ENCODE measurements at regions not wholly inside any gene's neighbourhood (a gene's known extent, or its start where the extent isn't known, plus 50 kb on each side); places are given as distances from the start of the nearest gene placed in this dataset.

DNA sequence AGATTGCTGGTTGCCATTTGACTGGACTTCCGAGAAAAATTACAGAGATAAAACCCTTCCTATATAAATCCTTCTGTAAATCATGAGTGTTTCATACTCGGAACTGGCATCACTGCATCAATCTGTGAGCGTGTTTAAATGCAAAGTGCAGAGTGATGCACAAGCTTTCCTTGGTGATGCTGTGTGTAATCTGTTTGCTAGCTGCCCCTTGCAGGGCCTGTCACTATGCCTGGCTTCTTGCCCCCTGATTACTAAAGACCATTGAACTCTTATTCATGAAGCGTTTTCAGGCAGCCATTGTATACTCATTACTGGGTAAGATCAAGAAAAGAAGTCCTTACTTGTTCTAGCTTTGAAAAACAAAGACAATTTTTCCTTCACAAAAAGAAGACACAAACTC is 266.9 kb upstream of the FANCL start:
- no peak overlapping the region for H3K4me3 ChIP-seq (ENCODE audit: low read depth, low read length)
- TF ChIP-seq, protein P1, sequence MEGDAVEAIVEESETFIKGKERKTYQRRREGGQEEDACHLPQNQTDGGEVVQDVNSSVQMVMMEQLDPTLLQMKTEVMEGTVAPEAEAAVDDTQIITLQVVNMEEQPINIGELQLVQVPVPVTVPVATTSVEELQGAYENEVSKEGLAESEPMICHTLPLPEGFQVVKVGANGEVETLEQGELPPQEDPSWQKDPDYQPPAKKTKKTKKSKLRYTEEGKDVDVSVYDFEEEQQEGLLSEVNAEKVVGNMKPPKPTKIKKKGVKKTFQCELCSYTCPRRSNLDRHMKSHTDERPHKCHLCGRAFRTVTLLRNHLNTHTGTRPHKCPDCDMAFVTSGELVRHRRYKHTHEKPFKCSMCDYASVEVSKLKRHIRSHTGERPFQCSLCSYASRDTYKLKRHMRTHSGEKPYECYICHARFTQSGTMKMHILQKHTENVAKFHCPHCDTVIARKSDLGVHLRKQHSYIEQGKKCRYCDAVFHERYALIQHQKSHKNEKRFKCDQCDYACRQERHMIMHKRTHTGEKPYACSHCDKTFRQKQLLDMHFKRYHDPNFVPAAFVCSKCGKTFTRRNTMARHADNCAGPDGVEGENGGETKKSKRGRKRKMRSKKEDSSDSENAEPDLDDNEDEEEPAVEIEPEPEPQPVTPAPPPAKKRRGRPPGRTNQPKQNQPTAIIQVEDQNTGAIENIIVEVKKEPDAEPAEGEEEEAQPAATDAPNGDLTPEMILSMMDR (IDR thresholded peaks at IDR 0.05; ENCODE audit: low read depth, low read length) = no peak

DNA sequence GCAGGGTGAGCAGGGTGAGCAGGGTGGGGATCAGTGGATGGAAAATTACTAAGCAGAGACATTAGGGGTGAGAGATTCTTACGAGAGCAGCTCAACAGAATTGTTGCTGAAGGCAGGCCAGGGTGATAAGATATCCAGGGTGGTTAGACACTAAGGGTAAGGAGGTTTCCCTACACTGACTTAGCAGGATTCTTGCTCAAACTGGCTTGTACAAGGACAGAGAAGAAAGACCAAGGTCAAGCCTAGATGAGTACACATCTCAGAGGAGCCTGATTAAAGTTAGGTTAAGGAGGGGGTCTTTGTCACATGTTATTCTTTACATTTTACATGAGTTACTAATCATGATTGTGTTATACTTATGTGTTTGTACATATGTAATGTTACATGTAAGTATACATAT is 262.8 kb upstream of the FANCL start:
- TF ChIP-seq, protein P1 (IDR thresholded peaks at IDR 0.05; ENCODE audit: low read depth, low read length) = no peak
- H3K4me1 ChIP-seq = no peaks in the 10 kb centered on the region
- no peak overlapping the region for H3K4me3 ChIP-seq (ENCODE audit: low read depth, low read length)
- no peak for DNase-seq
- no peaks in the 10 kb centered on the region for H3K36me3 ChIP-seq
- no peaks in the 10 kb centered on the region for H3K9me3 ChIP-seq
- H3K27me3 ChIP-seq = no peaks in the 10 kb centered on the region

More for the DNA sequence above, 266.9 kb upstream of the FANCL start:
- no peaks in the 10 kb centered on the region for H3K27me3 ChIP-seq
- no peaks in the 10 kb centered on the region for H3K9me3 ChIP-seq
- H3K4me1 ChIP-seq = no peaks in the 10 kb centered on the region
- no peak for DNase-seq
- H3K36me3 ChIP-seq = no peaks in the 10 kb centered on the region

DNA sequence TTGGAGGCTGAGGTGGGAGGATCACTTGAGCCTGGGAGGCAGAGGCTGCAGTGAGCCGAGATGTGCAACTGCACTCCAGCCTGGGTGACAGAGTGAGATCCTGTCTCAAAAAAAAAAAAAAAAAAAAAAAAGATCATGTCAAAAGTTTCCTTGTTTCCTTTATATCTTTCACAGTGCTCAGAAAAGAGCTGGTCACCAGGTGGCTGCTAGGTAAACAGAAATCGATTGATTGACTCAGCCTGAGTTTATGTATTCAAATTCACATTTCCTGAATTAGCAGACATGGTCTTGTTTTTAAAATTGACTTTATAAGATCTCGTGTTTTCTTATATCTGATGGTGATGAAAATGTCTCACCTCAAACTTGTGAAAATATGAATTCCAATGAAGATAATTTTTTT is 261.8 kb upstream of the FANCL start:
- no peaks in the 10 kb centered on the region for H3K27me3 ChIP-seq
- TF ChIP-seq, protein P1 (IDR thresholded peaks at IDR 0.05; ENCODE audit: low read depth, low read length) = no peak
- DNase-seq = no peak
- no peaks in the 10 kb centered on the region for H3K4me1 ChIP-seq
- H3K4me3 ChIP-seq (ENCODE audit: low read depth, low read length) = no peak overlapping the region
- no peaks in the 10 kb centered on the region for H3K36me3 ChIP-seq
- no peaks in the 10 kb centered on the region for H3K9me3 ChIP-seq

DNA sequence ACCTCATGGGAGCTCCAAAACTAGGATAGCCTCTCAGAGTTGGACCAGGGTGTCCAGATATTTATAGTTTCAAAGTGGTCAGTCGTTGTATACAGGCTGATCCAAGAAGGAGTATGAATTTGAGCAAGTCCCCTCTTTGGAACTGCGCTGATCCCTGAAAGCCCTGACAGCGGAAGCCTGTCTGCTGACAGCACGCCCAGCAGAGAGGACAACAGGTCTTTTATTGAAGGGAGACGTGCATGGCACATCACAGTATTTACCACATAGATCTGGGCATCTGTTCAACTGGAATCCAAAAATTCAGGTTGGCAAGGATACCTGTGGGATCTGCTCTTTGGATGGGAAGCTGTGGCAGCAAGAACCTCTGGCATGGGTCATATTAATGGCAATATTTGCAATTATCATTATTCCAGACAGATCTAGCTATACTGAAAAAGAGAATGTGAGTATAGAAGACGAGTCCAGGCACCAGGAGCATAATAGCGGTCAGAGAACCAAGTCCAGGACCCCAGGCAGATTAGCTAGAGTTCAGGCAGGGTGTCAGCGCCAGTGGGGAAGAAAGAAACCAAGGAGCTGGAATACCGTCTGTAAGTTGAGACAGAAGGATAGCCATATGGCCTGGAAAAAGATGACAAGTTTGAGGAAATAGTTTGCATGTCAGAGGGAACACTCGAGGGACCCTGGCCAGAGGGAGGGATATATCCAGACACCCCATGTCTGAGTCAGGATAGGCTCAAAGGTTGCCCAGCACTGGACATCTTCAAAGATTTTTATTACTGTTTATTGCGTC is 260.4 kb upstream of the FANCL start:
- Histone ChIP-seq H3K27me3 (no peaks in the 10 kb centered on the region), H3K4me1 (no peaks in the 10 kb centered on the region), H3K9me3 (no peaks in the 10 kb centered on the region), H3K4me3 (ENCODE audit: low read depth, low read length) (no peak overlapping the region), H3K36me3 (no peaks in the 10 kb centered on the region)
- no peak for DNase-seq
- TF ChIP-seq, protein P1 (IDR thresholded peaks at IDR 0.05; ENCODE audit: low read depth, low read length) = no peak

DNA sequence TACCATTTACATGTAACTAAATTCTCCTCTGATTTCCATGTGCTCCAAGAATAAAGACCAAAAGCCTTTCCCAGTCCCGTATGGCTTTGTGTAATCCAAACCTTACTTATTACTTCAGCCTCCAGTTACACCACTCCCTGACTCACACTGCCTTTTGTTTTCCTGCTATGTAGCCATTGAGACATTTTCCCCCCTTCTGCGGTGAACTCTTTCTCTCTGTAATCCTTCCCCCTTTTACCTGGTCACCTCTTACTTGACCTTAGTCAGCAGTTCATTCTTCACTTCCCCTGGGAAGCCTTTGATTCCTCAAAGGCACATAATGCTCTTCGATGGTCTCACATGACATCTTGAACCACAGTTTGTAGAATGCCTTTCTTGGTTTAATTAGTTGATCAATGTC is 256.0 kb upstream of the FANCL start:
- Histone ChIP-seq H3K4me1 (no peaks in the 10 kb centered on the region), H3K4me3 (ENCODE audit: low read depth, low read length) (no peak overlapping the region), H3K36me3 (no peaks in the 10 kb centered on the region), H3K9me3 (no peaks in the 10 kb centered on the region), H3K27me3 (no peaks in the 10 kb centered on the region)
- TF ChIP-seq, protein P1 (IDR thresholded peaks at IDR 0.05; ENCODE audit: low read depth, low read length) = no peak
- no peak for DNase-seq

DNA sequence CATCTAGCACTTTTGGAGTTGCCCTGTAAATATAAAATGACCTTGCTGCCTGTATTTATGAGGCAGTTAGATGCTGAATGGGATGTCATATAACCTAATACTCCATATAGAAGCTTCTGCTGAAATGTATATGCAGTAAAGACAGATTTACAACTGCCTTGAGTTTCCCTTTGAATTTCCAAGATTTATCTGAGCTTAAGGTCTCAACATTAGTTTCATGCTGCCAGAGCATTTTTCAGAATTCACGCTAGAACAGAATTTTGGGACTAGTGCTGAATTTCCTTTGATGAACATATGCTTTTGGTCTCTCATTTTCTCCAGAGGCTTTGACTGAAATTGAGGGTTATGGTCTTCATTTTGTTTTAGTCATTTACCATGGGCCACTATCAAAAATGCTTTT is 254.7 kb upstream of the FANCL start:
- H3K27me3 ChIP-seq = no peaks in the 10 kb centered on the region
- H3K9me3 ChIP-seq = no peaks in the 10 kb centered on the region
- no peaks in the 10 kb centered on the region for H3K4me1 ChIP-seq
- TF ChIP-seq, protein P1 (IDR thresholded peaks at IDR 0.05; ENCODE audit: low read depth, low read length) = no peak
- H3K36me3 ChIP-seq = no peaks in the 10 kb centered on the region
- no peak overlapping the region for H3K4me3 ChIP-seq (ENCODE audit: low read depth, low read length)
- no peak for DNase-seq

All from BE2C (cell line).